Common myeloid progenitor, CD34-positive (primary cell): ENCODE measurements at regions not wholly inside any gene's neighbourhood (a gene's known extent, or its start where the extent isn't known, plus 50 kb on each side); places are given as distances from the start of the nearest gene placed in this dataset.

Experiments used
- CTCF ChIA-PET: fragments of 350-600 bp; sonication (Branson Sonifier 250); formaldehyde crosslinking; loops from one replicate; lab custom pipeline; 2021; ENCODE audit warnings: antibody characterized with exemption; lab: Charles Lee
- POLR2A ChIA-PET: fragments of 350-600 bp; sonication (Branson Sonifier 250); formaldehyde crosslinking; loops from one replicate; lab custom pipeline; 2021; ENCODE audit warnings: antibody characterized with exemption; lab: Charles Lee
- DNase-seq, 3 donors: peaks; one replicate each; pipeline versions ENCODE4 v3.0.0 to v3.0.0-alpha.2; 2013
- H3K27ac ChIP-seq, 2 experiments: 1 replicate in 1 of 2; 2 replicates in 1 of 2; pipeline ENCODE4 v1.7.0; 2013; ENCODE audit warnings: inconsistent platforms in 2 of 2, low read length in 2 of 2, mild to moderate bottlenecking in 2 of 2, low read depth in 1 of 2, moderate library complexity in 1 of 2; ENCODE audit not compliant: severe bottlenecking in 2 of 2, insufficient read depth in 1 of 2, poor library complexity in 1 of 2
- H3K27me3 ChIP-seq, 5 experiments: replicated peaks in 2 of 5; 1 replicate in 3 of 5; 2 replicates in 2 of 5; pipeline versions ENCODE4 v1.6.1 to v1.7.0; 2013; ENCODE audit warnings: low read length in 4 of 5, mild to moderate bottlenecking in 2 of 5, moderate library complexity in 2 of 5, inconsistent platforms in 1 of 5; ENCODE audit not compliant: insufficient read depth in 5 of 5, control insufficient read depth in 4 of 5
- H3K36me3 ChIP-seq, 4 experiments: 1 replicate in 2 of 4; 2 replicates in 2 of 4; pipeline versions ENCODE4 v1.6.1 to v1.7.0; 2013; ENCODE audit warnings: low read length in 3 of 4, control low read depth in 1 of 4, mild to moderate bottlenecking in 1 of 4; ENCODE audit not compliant: control insufficient read depth in 4 of 4, insufficient read depth in 4 of 4
- H3K4me1 ChIP-seq, 4 experiments: 1 replicate in 3 of 4; 2 replicates in 1 of 4; pipeline versions ENCODE4 v1.6.1 to v1.7.1; 2013; ENCODE audit warnings: low read length in 3 of 4, mild to moderate bottlenecking in 3 of 4, control low read depth in 1 of 4, inconsistent platforms in 1 of 4, moderate library complexity in 1 of 4; ENCODE audit not compliant: control insufficient read depth in 4 of 4, insufficient read depth in 4 of 4; ENCODE audit errors: control extremely low read depth in 1 of 4
- H3K4me3 ChIP-seq, 7 experiments: 1 replicate in 4 of 7; 2 replicates in 3 of 7; pipeline versions ENCODE4 v1.5.1 to v1.7.0; 2013; ENCODE audit warnings: mild to moderate bottlenecking in 7 of 7, low read length in 6 of 7, moderate library complexity in 6 of 7, inconsistent platforms in 2 of 7, low read depth in 2 of 7, control low read depth in 1 of 7; ENCODE audit not compliant: insufficient read depth in 4 of 7, control insufficient read depth in 1 of 7; ENCODE audit errors: extremely low read depth in 1 of 7
- H3K9me3 ChIP-seq, 5 experiments: 1 replicate in 4 of 5; 2 replicates in 1 of 5; pipeline versions ENCODE4 v1.6.1 to v1.7.1; 2013; ENCODE audit warnings: low read length in 4 of 5, mild to moderate bottlenecking in 2 of 5, inconsistent platforms in 1 of 5, low read depth in 1 of 5, moderate library complexity in 1 of 5; ENCODE audit not compliant: control insufficient read depth in 4 of 5, insufficient read depth in 2 of 5; ENCODE audit errors: control extremely low read depth in 1 of 5
- WGBS: methylation state at CpG from one replicate; pipeline ENCODE4 v1.1.5; 2013; ENCODE audit not compliant: insufficient coverage; 5-methylcytosine and 5-hydroxymethylcytosine counted together

DNA sequence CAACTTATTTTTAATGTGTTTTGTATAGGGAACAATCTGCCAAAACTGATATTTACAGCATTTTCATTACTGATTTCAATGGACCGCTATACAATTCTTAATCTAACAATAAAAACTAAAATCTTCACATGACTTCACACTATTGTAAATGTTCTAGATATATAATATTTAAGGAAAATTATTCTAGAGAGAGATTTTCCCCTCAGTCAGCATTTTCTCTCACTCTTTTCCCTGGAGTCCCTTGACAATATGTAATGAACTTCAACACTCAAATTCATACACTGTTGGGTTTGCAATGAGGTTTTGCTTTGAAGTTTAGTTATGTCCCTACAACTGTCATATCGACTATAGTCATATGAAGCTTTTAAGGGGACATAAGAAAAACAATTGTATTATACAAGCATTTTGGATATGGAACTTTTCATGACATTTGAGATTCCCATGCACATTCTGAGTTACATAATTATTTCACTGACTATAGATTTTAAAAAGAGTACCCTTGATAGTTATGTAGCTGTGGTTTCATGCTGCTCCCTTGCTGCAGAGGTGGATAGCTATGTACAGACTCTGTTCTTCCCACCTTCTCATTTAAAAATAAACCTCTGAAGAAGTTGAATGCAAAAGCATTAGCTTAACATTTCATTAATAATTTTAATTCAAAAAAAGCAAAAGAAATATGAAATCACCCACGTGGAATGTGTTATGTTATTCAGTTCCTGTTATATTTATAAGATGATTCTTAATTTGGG, 338.5 kb downstream of the AKAIN1 start:
- CTCF ChIA-PET: no interaction called here
- 67% methylated on average over 1 of the region's 3 CpGs for WGBS
- no peaks in the 10 kb centered on the region for H3K27me3 ChIP-seq
- no peaks in the 10 kb centered on the region for H3K4me1 ChIP-seq
- DNase-seq: no peak
- no peak overlapping the region for H3K27ac ChIP-seq
- no peaks in the 10 kb centered on the region for H3K36me3 ChIP-seq
- no peak overlapping the region for H3K4me3 ChIP-seq
- peaks cover 0 to 3% (median 0%) of the 10 kb centered on the region in 5 experiments for H3K9me3 ChIP-seq
- POLR2A ChIA-PET: no interaction called here

- CTCF ChIA-PET: no interaction called here
- POLR2A ChIA-PET: no interaction called here
- H3K9me3 ChIP-seq: peaks cover 0 to 2% (median 0%) of the 10 kb centered on the region in 5 experiments
- no peaks in the 10 kb centered on the region for H3K4me1 ChIP-seq
- WGBS: no CpG with 5 or more reads among the region's 1 CpG
- H3K27ac ChIP-seq: no peak overlapping the region
- H3K4me3 ChIP-seq: no peak overlapping the region
- no peaks in the 10 kb centered on the region for H3K27me3 ChIP-seq
- no peak for DNase-seq
- H3K36me3 ChIP-seq: no peaks in the 10 kb centered on the region
Observed at GRCh38 chr18:4854671-4855070, 342.4 kb downstream of the AKAIN1 start.

GRCh38 chr18:4851301-4851976, 345.6 kb downstream of the AKAIN1 start:
- Histone ChIP-seq H3K9me3 (peaks cover 0 to 2% (median 0%) of the 10 kb centered on the region in 5 experiments), H3K4me3 (no peak overlapping the region), H3K4me1 (no peaks in the 10 kb centered on the region), H3K27me3 (no peaks in the 10 kb centered on the region), H3K36me3 (no peaks in the 10 kb centered on the region), H3K27ac (no peak overlapping the region)
- no CpG with 5 or more reads among the region's 1 CpG for WGBS
- ChIA-PET CTCF (no interaction called here), POLR2A (no interaction called here)
- DNase-seq: no peak

DNA sequence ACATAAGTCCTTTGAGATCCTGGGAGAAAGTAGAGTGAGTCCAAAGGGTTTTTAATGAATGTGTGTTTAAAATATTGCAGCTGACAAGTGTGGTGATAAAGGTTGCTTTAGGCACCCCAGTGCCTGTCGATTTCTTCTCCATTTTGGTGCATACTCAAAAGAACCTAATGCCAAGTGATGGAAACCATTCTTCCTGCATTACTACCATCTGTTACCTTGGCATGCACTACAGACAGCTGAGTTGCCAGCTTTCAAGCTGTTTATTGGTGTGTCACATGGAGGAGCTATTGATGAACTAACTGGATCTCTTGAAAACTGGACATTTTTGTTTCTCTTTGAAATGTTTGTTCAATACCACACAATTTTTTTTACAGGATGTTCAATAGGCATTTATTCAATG, 350.0 kb downstream of the AKAIN1 start:
- H3K36me3 ChIP-seq: no peaks in the 10 kb centered on the region
- H3K27me3 ChIP-seq: no peaks in the 10 kb centered on the region
- no peaks in the 10 kb centered on the region for H3K4me1 ChIP-seq
- WGBS: no CpG with 5 or more reads among the region's 1 CpG
- ChIA-PET POLR2A (no interaction called here), CTCF (interaction anchor here (1.0 kb wide), 1 partner anchor 27 kb away, joined by 3 read pairs; no protein-coding TSS in a partner anchor)
- H3K4me3 ChIP-seq: no peak overlapping the region
- no peaks in the 10 kb centered on the region for H3K9me3 ChIP-seq
- H3K27ac ChIP-seq: no peak overlapping the region
- no peak for DNase-seq

- Histone ChIP-seq H3K27ac (no peak overlapping the region), H3K36me3 (no peaks in the 10 kb centered on the region), H3K9me3 (no peaks in the 10 kb centered on the region), H3K4me1 (no peaks in the 10 kb centered on the region), H3K4me3 (no peak overlapping the region), H3K27me3 (no peaks in the 10 kb centered on the region)
- 61% methylated on average over 2 of the region's 3 CpGs for WGBS
- ChIA-PET CTCF (no interaction called here), POLR2A (no interaction called here)
- no peak for DNase-seq
Observed at GRCh38 chr18:4844320-4844719, 352.7 kb downstream of the AKAIN1 start.

DNA sequence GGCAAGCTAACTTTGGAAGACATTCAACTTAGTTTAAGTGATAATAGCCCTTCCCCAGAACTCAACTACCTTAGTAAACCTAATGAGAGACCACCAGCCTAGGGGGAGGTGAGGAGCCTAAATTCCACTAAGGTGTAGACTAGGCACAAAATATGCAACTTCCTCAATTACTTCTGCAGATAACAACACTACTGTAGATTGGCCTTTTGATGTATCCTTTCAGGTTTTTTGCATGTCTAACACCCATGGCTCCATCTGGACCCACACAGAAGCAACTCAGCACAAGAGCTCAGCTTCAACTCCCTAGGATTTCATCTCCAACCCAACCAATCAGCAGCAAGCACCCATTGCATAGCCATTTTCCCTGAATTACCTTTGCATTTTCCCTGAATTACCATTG, 353.3 kb downstream of the AKAIN1 start:
- no peak for DNase-seq
- no peaks in the 10 kb centered on the region for H3K9me3 ChIP-seq
- H3K36me3 ChIP-seq: no peaks in the 10 kb centered on the region
- no peaks in the 10 kb centered on the region for H3K4me1 ChIP-seq
- H3K27me3 ChIP-seq: no peaks in the 10 kb centered on the region
- POLR2A ChIA-PET: no interaction called here
- H3K27ac ChIP-seq: no peak overlapping the region
- H3K4me3 ChIP-seq: no peak overlapping the region
- CTCF ChIA-PET: no interaction called here

DNA sequence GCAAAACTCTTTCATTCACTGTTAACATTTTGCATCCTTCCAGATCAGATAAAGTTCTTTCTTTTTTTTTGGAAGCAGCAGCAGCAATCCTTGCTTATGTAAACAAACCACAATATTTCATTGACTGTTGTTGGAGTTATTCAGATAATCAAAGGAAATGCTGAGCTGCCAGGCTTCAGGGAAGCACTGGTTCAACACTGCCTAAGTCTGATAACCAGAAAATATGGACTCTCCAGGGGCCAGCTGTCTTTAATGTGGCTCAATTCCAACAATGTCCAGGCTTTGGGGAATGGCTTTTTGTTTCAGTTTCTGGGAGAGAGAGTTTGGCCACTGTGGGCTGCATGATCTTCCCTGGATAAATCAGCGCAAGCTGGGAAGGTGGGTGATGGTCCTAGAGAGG, 354.3 kb downstream of the AKAIN1 start:
- Histone ChIP-seq H3K36me3 (no peaks in the 10 kb centered on the region), H3K4me1 (no peaks in the 10 kb centered on the region), H3K4me3 (no peak overlapping the region), H3K9me3 (no peaks in the 10 kb centered on the region), H3K27me3 (no peaks in the 10 kb centered on the region), H3K27ac (no peak overlapping the region)
- ChIA-PET POLR2A (no interaction called here), CTCF (no interaction called here)
- WGBS: no CpG with 5 or more reads among the region's 1 CpG
- DNase-seq: no peak
